GM23338 (cell line): ENCODE measurements at regions not wholly inside any gene's neighbourhood (a gene's known extent, or its start where the extent isn't known, plus 50 kb on each side); places are given as distances from the start of the nearest gene placed in this dataset.

Experiments used
- ATAC-seq: fragments of 200-7000 bp; cut with Tn5 transposase; 3 replicates; pipeline ENCODE4 v1.9.1; 2020
- DNase-seq: peaks from one replicate; pipeline ENCODE4 v3.0.0-alpha.2; 2015; ENCODE audit warnings: low spot score
- H2AFZ ChIP-seq: fragments of 200-600 bp; sonication (generic); 2 replicates; pipeline ENCODE4 v1.8.0; 2016; ENCODE audit warnings: antibody characterized with exemption, mild to moderate bottlenecking, moderate library complexity
- H3F3A ChIP-seq: fragments of 200-600 bp; sonication (generic); replicated peaks from 2 replicates; pipeline ENCODE4 v1.8.0; 2017; ENCODE audit warnings: antibody characterized with exemption, mixed run types, low read depth
- H3K27ac ChIP-seq: fragments of 200-600 bp; sonication (generic); 2 replicates; pipeline ENCODE4 v1.6.1; 2016; ENCODE audit warnings: low read depth
- H3K27me3 ChIP-seq: fragments of 200-600 bp; sonication (generic); 2 replicates; pipeline ENCODE4 v1.8.0; 2016; ENCODE audit warnings: mild to moderate bottlenecking, mixed run types, moderate library complexity; ENCODE audit not compliant: insufficient read depth
- H3K36me3 ChIP-seq: fragments of 200-600 bp; sonication (generic); 2 replicates; pipeline ENCODE4 v1.8.0; 2016; ENCODE audit warnings: mild to moderate bottlenecking; ENCODE audit not compliant: insufficient read depth
- H3K4me1 ChIP-seq: fragments of 200-600 bp; sonication (generic); 2 replicates; pipeline ENCODE4 v1.8.0; 2016; ENCODE audit warnings: mild to moderate bottlenecking, moderate library complexity; ENCODE audit not compliant: insufficient read depth
- H3K4me2 ChIP-seq: fragments of 200-600 bp; sonication (generic); 2 replicates; pipeline ENCODE4 v1.7.1; 2017; ENCODE audit warnings: mixed run types
- H3K4me3 ChIP-seq: fragments of 200-600 bp; sonication (generic); 2 replicates; pipeline ENCODE4 v1.6.1; 2016; ENCODE audit warnings: mixed run types
- H3K79me2 ChIP-seq: fragments of 200-600 bp; sonication (generic); replicated peaks from 2 replicates; pipeline ENCODE4 v1.8.0; 2017; ENCODE audit warnings: mild to moderate bottlenecking; ENCODE audit not compliant: insufficient read depth
- H3K9me2 ChIP-seq: fragments of 200-600 bp; sonication (generic); 2 replicates; pipeline ENCODE4 v1.8.0; 2017; ENCODE audit not compliant: insufficient read depth
- H4K20me1 ChIP-seq: fragments of 200-600 bp; sonication (generic); replicated peaks from 2 replicates; pipeline ENCODE4 v1.8.0; 2017; ENCODE audit warnings: mild to moderate bottlenecking; ENCODE audit not compliant: insufficient read depth
- H3K27ac Mint-ChIP-seq: 2 replicates; pipeline ENCODE4 v1.8.0; 2020; ENCODE audit warnings: inconsistent platforms, mild to moderate bottlenecking, moderate library complexity, mixed read lengths
- H3K27me3 Mint-ChIP-seq: 3 replicates; pipeline ENCODE4 v1.8.0; 2022; ENCODE audit warnings: low read depth, mild to moderate bottlenecking, moderate library complexity, mixed read lengths, inconsistent platforms; ENCODE audit not compliant: insufficient read depth, poor library complexity
- H3K36me3 Mint-ChIP-seq: 3 replicates; pipeline ENCODE4 v1.8.0; 2021; ENCODE audit warnings: low read depth, mild to moderate bottlenecking, inconsistent platforms, moderate library complexity, mixed read lengths
- H3K4me1 Mint-ChIP-seq: 3 replicates; pipeline ENCODE4 v1.8.0; 2020; ENCODE audit warnings: mild to moderate bottlenecking, inconsistent platforms, mixed read lengths
- H3K4me3 Mint-ChIP-seq: 3 replicates; pipeline ENCODE4 v1.8.0; 2021; ENCODE audit warnings: moderate library complexity, mild to moderate bottlenecking, inconsistent platforms, mixed read lengths
- H3K9me3 Mint-ChIP-seq: 3 replicates; pipeline ENCODE4 v1.8.0; 2020; ENCODE audit warnings: moderate library complexity, mild to moderate bottlenecking, inconsistent platforms, mixed read lengths
- CREB1 ChIP-seq: fragments of 250-450 bp; sonication (Bioruptor Pico); IDR thresholded peaks from 2 replicates; pipeline ENCODE4 v1.5.0; 2020; ENCODE audit warnings: low read depth, mild to moderate bottlenecking, moderate library complexity
- EZH2 ChIP-seq: fragments of 200-600 bp; sonication (generic); IDR thresholded peaks from one replicate; pipeline ENCODE4 v1.8.0; 2017; ENCODE audit warnings: antibody characterized with exemption, mild to moderate bottlenecking, low read depth; ENCODE audit not compliant: unreplicated experiment
- EZH2phosphoT487 ChIP-seq: fragments of 200-600 bp; sonication (generic); IDR thresholded peaks from one replicate; pipeline ENCODE4 v1.8.1; 2018; ENCODE audit warnings: antibody characterized with exemption; ENCODE audit not compliant: unreplicated experiment
- JUNB ChIP-seq: IDR thresholded peaks from one replicate; pipeline ENCODE4 v1.6.1; 2016; ENCODE audit warnings: antibody characterized with exemption; ENCODE audit not compliant: unreplicated experiment
- NANOG ChIP-seq: IDR thresholded peaks from 2 replicates; pipeline ENCODE4 v1.6.1; 2016; ENCODE audit warnings: antibody characterized with exemption, borderline replicate concordance
- POLR2AphosphoS5 ChIP-seq: IDR thresholded peaks from 2 replicates; pipeline ENCODE4 v1.6.1; 2016; ENCODE audit warnings: antibody characterized with exemption, low read depth
- STAT1 ChIP-seq: IDR thresholded peaks from one replicate; pipeline ENCODE4 v1.6.1; 2016; ENCODE audit warnings: antibody characterized with exemption; ENCODE audit not compliant: unreplicated experiment
- ZNF114 ChIP-seq: fragments of 250-450 bp; sonication (Bioruptor Pico); IDR thresholded peaks from 2 replicates; pipeline ENCODE4 v1.5.0; 2020; ENCODE audit warnings: mild to moderate bottlenecking, moderate library complexity
- ZNF331 ChIP-seq: fragments of 250-450 bp; sonication (Bioruptor Pico); IDR thresholded peaks from 2 replicates; pipeline ENCODE4 v1.5.0; 2020; ENCODE audit warnings: low read depth, mild to moderate bottlenecking, moderate library complexity
- TF ChIP-seq, protein P1 (sequence below), 2 experiments: fragments of 200-600 bp in 1 of 2; sonication (generic) in 1 of 2; conservative IDR thresholded peaks; 2 replicates each; pipeline versions ENCODE4 v1.5.1 to v1.6.1; 2016 to 2017; ENCODE audit warnings: antibody characterized with exemption in 2 of 2, low read depth in 2 of 2, mild to moderate bottlenecking in 2 of 2, moderate library complexity in 1 of 2
- TF ChIP-seq, protein P2 (sequence below): IDR thresholded peaks from one replicate; pipeline ENCODE4 v1.6.1; 2018; ENCODE audit warnings: antibody characterized with exemption; ENCODE audit not compliant: unreplicated experiment
- TF ChIP-seq, protein P3 (sequence below): IDR thresholded peaks from 2 replicates; pipeline ENCODE4 v1.6.1; 2016; ENCODE audit warnings: antibody characterized with exemption
- TF ChIP-seq, protein P4 (sequence below): fragments of 250-450 bp; sonication (Bioruptor Pico); IDR thresholded peaks from 2 replicates; pipeline ENCODE4 v1.5.0; 2020; ENCODE audit warnings: mild to moderate bottlenecking, moderate library complexity

DNA sequence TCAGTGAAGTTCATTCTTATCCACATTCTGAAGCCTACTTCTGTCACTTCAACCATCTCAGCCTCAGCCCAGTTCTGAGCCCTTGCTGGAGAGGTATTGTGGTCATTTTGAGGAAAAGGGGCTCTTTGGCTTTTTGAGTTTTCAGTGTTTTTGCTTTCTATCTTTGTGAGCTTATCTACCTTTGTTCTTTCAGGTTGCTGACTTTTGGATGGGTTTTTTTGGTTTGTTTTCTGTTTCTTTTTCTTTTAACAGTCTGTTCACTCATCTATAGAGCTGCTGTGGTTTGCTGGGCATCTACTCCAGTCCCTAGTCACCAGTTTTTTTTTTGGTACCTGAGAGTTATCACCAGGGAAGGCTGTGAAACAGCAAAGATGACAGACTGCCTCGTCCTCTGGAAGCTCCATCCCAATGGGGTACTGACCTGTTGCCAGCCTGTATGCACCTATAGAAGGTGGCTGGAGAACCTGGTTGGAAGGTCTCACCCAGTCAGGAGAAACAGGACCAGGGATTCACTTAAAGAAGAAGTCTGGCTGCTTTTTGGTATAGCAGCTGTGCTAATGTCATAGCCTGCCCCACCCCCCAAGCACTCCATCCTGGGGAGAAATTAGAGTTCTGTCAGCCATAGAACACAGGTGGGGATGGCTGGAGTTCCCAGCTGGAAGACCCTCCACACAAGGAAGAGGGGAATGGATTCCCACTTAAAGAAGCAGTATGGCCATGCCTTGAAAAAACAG, 138.6 kb upstream of the TSLP start:
- no peaks in the 10 kb centered on the region for H3K36me3 ChIP-seq
- H3F3A ChIP-seq = no peaks in the 10 kb centered on the region
- DNase-seq (no peak), ATAC-seq (no peak)
- H3K27me3 Mint-ChIP-seq = peaks cover 4% of the 10 kb centered on the region
- H3K27ac ChIP-seq = no peak overlapping the region
- no peak overlapping the region for H2AFZ ChIP-seq
- no peak overlapping the region for H3K4me3 Mint-ChIP-seq
- H3K4me1 Mint-ChIP-seq = no peaks in the 10 kb centered on the region
- no peaks in the 10 kb centered on the region for H4K20me1 ChIP-seq
- H3K4me2 ChIP-seq = no peak overlapping the region
- peaks cover 32% of the 10 kb centered on the region for H3K9me3 Mint-ChIP-seq
- no peak overlapping the region for H3K27ac Mint-ChIP-seq
- no peaks in the 10 kb centered on the region for H3K79me2 ChIP-seq
- H3K9me2 ChIP-seq = peaks cover 3% of the 10 kb centered on the region; the same call in 1 of the 2 replicates
- H3K4me3 ChIP-seq = no peak overlapping the region
- no peaks in the 10 kb centered on the region for H3K27me3 ChIP-seq
- TF ChIP-seq, protein P1, sequence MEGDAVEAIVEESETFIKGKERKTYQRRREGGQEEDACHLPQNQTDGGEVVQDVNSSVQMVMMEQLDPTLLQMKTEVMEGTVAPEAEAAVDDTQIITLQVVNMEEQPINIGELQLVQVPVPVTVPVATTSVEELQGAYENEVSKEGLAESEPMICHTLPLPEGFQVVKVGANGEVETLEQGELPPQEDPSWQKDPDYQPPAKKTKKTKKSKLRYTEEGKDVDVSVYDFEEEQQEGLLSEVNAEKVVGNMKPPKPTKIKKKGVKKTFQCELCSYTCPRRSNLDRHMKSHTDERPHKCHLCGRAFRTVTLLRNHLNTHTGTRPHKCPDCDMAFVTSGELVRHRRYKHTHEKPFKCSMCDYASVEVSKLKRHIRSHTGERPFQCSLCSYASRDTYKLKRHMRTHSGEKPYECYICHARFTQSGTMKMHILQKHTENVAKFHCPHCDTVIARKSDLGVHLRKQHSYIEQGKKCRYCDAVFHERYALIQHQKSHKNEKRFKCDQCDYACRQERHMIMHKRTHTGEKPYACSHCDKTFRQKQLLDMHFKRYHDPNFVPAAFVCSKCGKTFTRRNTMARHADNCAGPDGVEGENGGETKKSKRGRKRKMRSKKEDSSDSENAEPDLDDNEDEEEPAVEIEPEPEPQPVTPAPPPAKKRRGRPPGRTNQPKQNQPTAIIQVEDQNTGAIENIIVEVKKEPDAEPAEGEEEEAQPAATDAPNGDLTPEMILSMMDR (conservative IDR thresholded peaks at IDR 0.05; ENCODE audit: low read depth in 2 of 2) = no peak
- TF ChIP-seq STAT1 = no peak
- no peak for TF ChIP-seq EZH2
- no peak for TF ChIP-seq ZNF331 (CRISPR knock-in tag)
- TF ChIP-seq NANOG = no peak
- TF ChIP-seq, protein P2, sequence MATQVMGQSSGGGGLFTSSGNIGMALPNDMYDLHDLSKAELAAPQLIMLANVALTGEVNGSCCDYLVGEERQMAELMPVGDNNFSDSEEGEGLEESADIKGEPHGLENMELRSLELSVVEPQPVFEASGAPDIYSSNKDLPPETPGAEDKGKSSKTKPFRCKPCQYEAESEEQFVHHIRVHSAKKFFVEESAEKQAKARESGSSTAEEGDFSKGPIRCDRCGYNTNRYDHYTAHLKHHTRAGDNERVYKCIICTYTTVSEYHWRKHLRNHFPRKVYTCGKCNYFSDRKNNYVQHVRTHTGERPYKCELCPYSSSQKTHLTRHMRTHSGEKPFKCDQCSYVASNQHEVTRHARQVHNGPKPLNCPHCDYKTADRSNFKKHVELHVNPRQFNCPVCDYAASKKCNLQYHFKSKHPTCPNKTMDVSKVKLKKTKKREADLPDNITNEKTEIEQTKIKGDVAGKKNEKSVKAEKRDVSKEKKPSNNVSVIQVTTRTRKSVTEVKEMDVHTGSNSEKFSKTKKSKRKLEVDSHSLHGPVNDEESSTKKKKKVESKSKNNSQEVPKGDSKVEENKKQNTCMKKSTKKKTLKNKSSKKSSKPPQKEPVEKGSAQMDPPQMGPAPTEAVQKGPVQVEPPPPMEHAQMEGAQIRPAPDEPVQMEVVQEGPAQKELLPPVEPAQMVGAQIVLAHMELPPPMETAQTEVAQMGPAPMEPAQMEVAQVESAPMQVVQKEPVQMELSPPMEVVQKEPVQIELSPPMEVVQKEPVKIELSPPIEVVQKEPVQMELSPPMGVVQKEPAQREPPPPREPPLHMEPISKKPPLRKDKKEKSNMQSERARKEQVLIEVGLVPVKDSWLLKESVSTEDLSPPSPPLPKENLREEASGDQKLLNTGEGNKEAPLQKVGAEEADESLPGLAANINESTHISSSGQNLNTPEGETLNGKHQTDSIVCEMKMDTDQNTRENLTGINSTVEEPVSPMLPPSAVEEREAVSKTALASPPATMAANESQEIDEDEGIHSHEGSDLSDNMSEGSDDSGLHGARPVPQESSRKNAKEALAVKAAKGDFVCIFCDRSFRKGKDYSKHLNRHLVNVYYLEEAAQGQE = no peak
- TF ChIP-seq CREB1 (CRISPR knock-in tag) = no peak
- TF ChIP-seq JUNB = no peak
- no peak for TF ChIP-seq POLR2AphosphoS5
- TF ChIP-seq, protein P3, sequence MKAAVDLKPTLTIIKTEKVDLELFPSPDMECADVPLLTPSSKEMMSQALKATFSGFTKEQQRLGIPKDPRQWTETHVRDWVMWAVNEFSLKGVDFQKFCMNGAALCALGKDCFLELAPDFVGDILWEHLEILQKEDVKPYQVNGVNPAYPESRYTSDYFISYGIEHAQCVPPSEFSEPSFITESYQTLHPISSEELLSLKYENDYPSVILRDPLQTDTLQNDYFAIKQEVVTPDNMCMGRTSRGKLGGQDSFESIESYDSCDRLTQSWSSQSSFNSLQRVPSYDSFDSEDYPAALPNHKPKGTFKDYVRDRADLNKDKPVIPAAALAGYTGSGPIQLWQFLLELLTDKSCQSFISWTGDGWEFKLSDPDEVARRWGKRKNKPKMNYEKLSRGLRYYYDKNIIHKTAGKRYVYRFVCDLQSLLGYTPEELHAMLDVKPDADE = no peak
- no peak for TF ChIP-seq EZH2phosphoT487
- no peak for TF ChIP-seq ZNF114 (CRISPR knock-in tag)
- TF ChIP-seq, protein P4, sequence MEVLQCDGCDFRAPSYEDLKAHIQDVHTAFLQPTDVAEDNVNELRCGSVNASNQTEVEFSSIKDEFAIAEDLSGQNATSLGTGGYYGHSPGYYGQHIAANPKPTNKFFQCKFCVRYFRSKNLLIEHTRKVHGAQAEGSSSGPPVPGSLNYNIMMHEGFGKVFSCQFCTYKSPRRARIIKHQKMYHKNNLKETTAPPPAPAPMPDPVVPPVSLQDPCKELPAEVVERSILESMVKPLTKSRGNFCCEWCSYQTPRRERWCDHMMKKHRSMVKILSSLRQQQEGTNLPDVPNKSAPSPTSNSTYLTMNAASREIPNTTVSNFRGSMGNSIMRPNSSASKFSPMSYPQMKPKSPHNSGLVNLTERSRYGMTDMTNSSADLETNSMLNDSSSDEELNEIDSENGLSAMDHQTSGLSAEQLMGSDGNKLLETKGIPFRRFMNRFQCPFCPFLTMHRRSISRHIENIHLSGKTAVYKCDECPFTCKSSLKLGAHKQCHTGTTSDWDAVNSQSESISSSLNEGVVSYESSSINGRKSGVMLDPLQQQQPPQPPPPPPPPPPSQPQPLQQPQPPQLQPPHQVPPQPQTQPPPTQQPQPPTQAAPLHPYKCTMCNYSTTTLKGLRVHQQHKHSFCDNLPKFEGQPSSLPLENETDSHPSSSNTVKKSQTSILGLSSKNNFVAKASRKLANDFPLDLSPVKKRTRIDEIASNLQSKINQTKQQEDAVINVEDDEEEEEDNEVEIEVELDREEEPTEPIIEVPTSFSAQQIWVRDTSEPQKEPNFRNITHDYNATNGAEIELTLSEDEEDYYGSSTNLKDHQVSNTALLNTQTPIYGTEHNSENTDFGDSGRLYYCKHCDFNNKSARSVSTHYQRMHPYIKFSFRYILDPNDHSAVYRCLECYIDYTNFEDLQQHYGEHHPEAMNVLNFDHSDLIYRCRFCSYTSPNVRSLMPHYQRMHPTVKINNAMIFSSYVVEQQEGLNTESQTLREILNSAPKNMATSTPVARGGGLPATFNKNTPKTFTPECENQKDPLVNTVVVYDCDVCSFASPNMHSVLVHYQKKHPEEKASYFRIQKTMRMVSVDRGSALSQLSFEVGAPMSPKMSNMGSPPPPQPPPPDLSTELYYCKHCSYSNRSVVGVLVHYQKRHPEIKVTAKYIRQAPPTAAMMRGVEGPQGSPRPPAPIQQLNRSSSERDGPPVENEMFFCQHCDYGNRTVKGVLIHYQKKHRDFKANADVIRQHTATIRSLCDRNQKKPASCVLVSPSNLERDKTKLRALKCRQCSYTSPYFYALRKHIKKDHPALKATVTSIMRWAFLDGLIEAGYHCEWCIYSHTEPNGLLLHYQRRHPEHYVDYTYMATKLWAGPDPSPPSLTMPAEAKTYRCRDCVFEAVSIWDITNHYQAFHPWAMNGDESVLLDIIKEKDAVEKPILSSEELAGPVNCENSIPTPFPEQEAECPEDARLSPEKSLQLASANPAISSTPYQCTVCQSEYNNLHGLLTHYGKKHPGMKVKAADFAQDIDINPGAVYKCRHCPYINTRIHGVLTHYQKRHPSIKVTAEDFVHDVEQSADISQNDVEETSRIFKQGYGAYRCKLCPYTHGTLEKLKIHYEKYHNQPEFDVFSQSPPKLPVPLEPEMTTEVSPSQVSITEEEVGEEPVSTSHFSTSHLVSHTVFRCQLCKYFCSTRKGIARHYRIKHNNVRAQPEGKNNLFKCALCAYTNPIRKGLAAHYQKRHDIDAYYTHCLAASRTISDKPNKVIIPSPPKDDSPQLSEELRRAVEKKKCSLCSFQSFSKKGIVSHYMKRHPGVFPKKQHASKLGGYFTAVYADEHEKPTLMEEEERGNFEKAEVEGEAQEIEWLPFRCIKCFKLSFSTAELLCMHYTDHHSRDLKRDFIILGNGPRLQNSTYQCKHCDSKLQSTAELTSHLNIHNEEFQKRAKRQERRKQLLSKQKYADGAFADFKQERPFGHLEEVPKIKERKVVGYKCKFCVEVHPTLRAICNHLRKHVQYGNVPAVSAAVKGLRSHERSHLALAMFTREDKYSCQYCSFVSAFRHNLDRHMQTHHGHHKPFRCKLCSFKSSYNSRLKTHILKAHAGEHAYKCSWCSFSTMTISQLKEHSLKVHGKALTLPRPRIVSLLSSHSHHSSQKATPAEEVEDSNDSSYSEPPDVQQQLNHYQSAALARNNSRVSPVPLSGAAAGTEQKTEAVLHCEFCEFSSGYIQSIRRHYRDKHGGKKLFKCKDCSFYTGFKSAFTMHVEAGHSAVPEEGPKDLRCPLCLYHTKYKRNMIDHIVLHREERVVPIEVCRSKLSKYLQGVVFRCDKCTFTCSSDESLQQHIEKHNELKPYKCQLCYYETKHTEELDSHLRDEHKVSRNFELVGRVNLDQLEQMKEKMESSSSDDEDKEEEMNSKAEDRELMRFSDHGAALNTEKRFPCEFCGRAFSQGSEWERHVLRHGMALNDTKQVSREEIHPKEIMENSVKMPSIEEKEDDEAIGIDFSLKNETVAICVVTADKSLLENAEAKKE (CRISPR knock-in tag) = no peak
- H3K36me3 Mint-ChIP-seq = peaks cover 15% of the 10 kb centered on the region
- no peaks in the 10 kb centered on the region for H3K4me1 ChIP-seq
